ENCODE measurements at regions not wholly inside any gene's neighbourhood (a gene's known extent, or its start where the extent isn't known, plus 50 kb on each side); places are given as distances from the start of the nearest gene placed in this dataset.

DNA sequence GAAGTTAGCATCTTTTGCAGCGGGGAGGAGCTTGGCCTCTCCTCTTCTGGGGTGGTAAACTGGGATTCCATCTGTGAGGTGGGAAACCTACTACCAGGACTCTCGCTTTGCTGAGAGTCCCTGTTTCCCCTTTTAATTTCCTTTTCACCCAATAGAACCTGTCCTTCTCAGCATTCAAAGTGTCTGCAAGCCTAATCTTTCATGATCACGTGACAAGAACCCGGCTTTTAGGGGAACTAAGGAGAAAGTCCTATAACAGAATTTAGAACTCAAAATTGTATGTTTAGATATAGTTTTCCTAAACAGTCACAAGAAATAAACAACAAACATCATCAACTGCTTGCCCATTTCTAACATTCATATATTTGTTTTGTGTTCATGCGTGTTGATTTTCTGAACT lies 103.6 kb upstream of the CDH19 start:
- no peaks in the 10 kb centered on the region for H3K4me1 ChIP-seq (ENCODE audit: control insufficient read depth in 4 of 4, insufficient read depth in 4 of 4, low read length in 3 of 4)
- no peak overlapping the region for H3K4me3 ChIP-seq (ENCODE audit: low read depth in 1 of 3, low read length in 3 of 3)
- H3K27ac ChIP-seq (ENCODE audit: low read depth in 1 of 2, low read length in 2 of 2) = no peak overlapping the region
- DNase-seq (ENCODE audit: low spot score) = no peak
- no peaks in the 10 kb centered on the region for H3K27me3 ChIP-seq (ENCODE audit: control insufficient read depth in 4 of 4, insufficient read depth in 4 of 4, low read length in 3 of 4)
- H3K9ac ChIP-seq (ENCODE audit: low read depth in 1 of 2, low read length in 2 of 2) = no peak overlapping the region
- TF ChIP-seq HNF4A (conservative IDR thresholded peaks at IDR 0.05) = no peak
- TF ChIP-seq, protein P1, sequence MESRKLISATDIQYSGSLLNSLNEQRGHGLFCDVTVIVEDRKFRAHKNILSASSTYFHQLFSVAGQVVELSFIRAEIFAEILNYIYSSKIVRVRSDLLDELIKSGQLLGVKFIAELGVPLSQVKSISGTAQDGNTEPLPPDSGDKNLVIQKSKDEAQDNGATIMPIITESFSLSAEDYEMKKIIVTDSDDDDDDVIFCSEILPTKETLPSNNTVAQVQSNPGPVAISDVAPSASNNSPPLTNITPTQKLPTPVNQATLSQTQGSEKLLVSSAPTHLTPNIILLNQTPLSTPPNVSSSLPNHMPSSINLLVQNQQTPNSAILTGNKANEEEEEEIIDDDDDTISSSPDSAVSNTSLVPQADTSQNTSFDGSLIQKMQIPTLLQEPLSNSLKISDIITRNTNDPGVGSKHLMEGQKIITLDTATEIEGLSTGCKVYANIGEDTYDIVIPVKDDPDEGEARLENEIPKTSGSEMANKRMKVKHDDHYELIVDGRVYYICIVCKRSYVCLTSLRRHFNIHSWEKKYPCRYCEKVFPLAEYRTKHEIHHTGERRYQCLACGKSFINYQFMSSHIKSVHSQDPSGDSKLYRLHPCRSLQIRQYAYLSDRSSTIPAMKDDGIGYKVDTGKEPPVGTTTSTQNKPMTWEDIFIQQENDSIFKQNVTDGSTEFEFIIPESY (IDR thresholded peaks at IDR 0.05) = no peak
- no peak for TF ChIP-seq RXRA (IDR thresholded peaks at IDR 0.05)
- no peak for TF ChIP-seq TAF1 (conservative IDR thresholded peaks at IDR 0.05)
- no peak for TF ChIP-seq HNF4G (IDR thresholded peaks at IDR 0.05)
- TF ChIP-seq JUND (IDR thresholded peaks at IDR 0.05) = no peak
- TF ChIP-seq SP1 (IDR thresholded peaks at IDR 0.05) = no peak
- TF ChIP-seq ATF3 (IDR thresholded peaks at IDR 0.05) = no peak
- TF ChIP-seq YY1 (IDR thresholded peaks at IDR 0.05) = no peak
- TF ChIP-seq, protein P2, sequence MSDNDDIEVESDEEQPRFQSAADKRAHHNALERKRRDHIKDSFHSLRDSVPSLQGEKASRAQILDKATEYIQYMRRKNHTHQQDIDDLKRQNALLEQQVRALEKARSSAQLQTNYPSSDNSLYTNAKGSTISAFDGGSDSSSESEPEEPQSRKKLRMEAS (IDR thresholded peaks at IDR 0.05) = no peak
- TF ChIP-seq GABPA (IDR thresholded peaks at IDR 0.05 in 1 of 2, conservative IDR thresholded peaks at IDR 0.05 in 1 of 2) = no peak
- no peak for TF ChIP-seq FOXA1 (IDR thresholded peaks at IDR 0.05)
- no peak for TF ChIP-seq RAD21 (IDR thresholded peaks at IDR 0.05)
- no peak for TF ChIP-seq NR2F2 (IDR thresholded peaks at IDR 0.05)
- TF ChIP-seq CTCF (IDR thresholded peaks at IDR 0.05; ENCODE audit: low read depth, low read length, missing input control) = no peak
- TF ChIP-seq, protein P3, sequence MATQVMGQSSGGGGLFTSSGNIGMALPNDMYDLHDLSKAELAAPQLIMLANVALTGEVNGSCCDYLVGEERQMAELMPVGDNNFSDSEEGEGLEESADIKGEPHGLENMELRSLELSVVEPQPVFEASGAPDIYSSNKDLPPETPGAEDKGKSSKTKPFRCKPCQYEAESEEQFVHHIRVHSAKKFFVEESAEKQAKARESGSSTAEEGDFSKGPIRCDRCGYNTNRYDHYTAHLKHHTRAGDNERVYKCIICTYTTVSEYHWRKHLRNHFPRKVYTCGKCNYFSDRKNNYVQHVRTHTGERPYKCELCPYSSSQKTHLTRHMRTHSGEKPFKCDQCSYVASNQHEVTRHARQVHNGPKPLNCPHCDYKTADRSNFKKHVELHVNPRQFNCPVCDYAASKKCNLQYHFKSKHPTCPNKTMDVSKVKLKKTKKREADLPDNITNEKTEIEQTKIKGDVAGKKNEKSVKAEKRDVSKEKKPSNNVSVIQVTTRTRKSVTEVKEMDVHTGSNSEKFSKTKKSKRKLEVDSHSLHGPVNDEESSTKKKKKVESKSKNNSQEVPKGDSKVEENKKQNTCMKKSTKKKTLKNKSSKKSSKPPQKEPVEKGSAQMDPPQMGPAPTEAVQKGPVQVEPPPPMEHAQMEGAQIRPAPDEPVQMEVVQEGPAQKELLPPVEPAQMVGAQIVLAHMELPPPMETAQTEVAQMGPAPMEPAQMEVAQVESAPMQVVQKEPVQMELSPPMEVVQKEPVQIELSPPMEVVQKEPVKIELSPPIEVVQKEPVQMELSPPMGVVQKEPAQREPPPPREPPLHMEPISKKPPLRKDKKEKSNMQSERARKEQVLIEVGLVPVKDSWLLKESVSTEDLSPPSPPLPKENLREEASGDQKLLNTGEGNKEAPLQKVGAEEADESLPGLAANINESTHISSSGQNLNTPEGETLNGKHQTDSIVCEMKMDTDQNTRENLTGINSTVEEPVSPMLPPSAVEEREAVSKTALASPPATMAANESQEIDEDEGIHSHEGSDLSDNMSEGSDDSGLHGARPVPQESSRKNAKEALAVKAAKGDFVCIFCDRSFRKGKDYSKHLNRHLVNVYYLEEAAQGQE (IDR thresholded peaks at IDR 0.05) = no peak
- WGBS = 79% methylated on average over 5 of the region's 5 CpGs
- H3K9me3 ChIP-seq (ENCODE audit: control insufficient read depth in 4 of 4, low read length in 3 of 4) = no peaks in the 10 kb centered on the region
- H3K36me3 ChIP-seq (ENCODE audit: control insufficient read depth in 4 of 4, insufficient read depth in 3 of 4, low read depth in 1 of 4, low read length in 3 of 4) = no peaks in the 10 kb centered on the region

DNA sequence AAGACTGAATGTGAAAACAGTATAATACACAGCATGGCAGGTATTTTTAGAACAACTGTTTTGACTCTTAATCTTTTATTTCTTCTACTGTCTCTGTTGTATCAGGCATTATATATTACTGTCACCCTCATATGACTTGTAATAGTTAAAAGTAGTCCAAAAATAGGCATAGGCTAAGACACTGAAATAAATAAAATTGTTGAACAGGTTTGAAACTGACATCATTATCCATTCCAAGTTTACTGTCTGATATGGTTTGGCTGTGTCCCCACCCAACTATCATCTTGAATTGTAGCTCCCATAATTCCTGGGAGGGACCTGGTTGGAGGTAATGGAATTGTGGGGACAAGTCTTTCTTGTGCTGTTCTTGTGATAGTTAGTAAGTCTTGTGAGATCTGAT lies 91.4 kb upstream of the CDH19 start:
- no peak for TF ChIP-seq YY1 (IDR thresholded peaks at IDR 0.05)
- Histone ChIP-seq H3K27me3 (ENCODE audit: control insufficient read depth in 4 of 4, insufficient read depth in 4 of 4, low read length in 3 of 4) (no peaks in the 10 kb centered on the region), H3K4me1 (ENCODE audit: control insufficient read depth in 4 of 4, insufficient read depth in 4 of 4, low read length in 3 of 4) (no peaks in the 10 kb centered on the region), H3K27ac (ENCODE audit: low read depth in 1 of 2, low read length in 2 of 2) (no peak overlapping the region), H3K9me3 (ENCODE audit: control insufficient read depth in 4 of 4, low read length in 3 of 4) (no peaks in the 10 kb centered on the region), H3K36me3 (ENCODE audit: control insufficient read depth in 4 of 4, insufficient read depth in 3 of 4, low read depth in 1 of 4, low read length in 3 of 4) (no peaks in the 10 kb centered on the region), H3K9ac (ENCODE audit: low read depth in 1 of 2, low read length in 2 of 2) (no peak overlapping the region), H3K4me3 (ENCODE audit: low read depth in 1 of 3, low read length in 3 of 3) (no peak overlapping the region)
- DNase-seq (ENCODE audit: low spot score) = no peak

Measured in liver (tissue), 8 donors.